SK-N-MC (cell line): ENCODE measurements at regions not wholly inside any gene's neighbourhood (a gene's known extent, or its start where the extent isn't known, plus 50 kb on each side); places are given as distances from the start of the nearest gene placed in this dataset.

Source experiments
- EZH2 ChIP-seq: fragments of 200-600 bp; sonication (generic); IDR thresholded peaks from one replicate; pipeline ENCODE4 v1.6.1; 2017; ENCODE audit warnings: antibody characterized with exemption
- FOXP2 ChIP-seq: optimal IDR thresholded peaks from 2 replicates; pipeline ENCODE3; 2011; ENCODE audit warnings: mild to moderate bottlenecking, moderate library complexity; ENCODE audit not compliant: insufficient read depth; ENCODE audit errors: extremely low read length, control extremely low read depth
- POLR2AphosphoS5 ChIP-seq: IDR thresholded peaks from 2 replicates; pipeline ENCODE4 v1.6.1; 2012; ENCODE audit warnings: mild to moderate bottlenecking, low read depth, low read length, borderline replicate concordance

- no peak for TF ChIP-seq POLR2AphosphoS5
- no peak for TF ChIP-seq EZH2
- no peak for TF ChIP-seq FOXP2
These were observed 188.1 kb upstream of the FANCL start for GRCh38 chr2:58429014-58429875.
